Brain microvascular endothelial cell (primary cell): ENCODE measurements at regions not wholly inside any gene's neighbourhood (a gene's known extent, or its start where the extent isn't known, plus 50 kb on each side); places are given as distances from the start of the nearest gene placed in this dataset.

Source experiments
- DNase-seq: peaks from one replicate; pipeline ENCODE4 v3.0.0-alpha.2; 2020
- H3K27ac ChIP-seq: fragments of 250-450 bp; sonication (Bioruptor Pico); 2 replicates; pipeline ENCODE4 v1.5.1; 2020; ENCODE audit warnings: mild to moderate bottlenecking, moderate library complexity
- H3K27me3 ChIP-seq: fragments of 250-450 bp; sonication (Bioruptor Pico); replicated peaks from 2 replicates; pipeline ENCODE4 v1.5.1; 2020; ENCODE audit warnings: mild to moderate bottlenecking
- H3K36me3 ChIP-seq: fragments of 250-450 bp; sonication (Bioruptor Pico); replicated peaks from 2 replicates; pipeline ENCODE4 v1.5.1; 2020; ENCODE audit warnings: mild to moderate bottlenecking
- H3K4me3 ChIP-seq: 2 replicates; pipeline ENCODE4 v1.5.1; 2011; ENCODE audit warnings: low read depth, mild to moderate bottlenecking, control low read depth, low read length, moderate library complexity
- in situ Hi-C: cut with HindIII; loops from 2 replicates; pipeline ENCODE4 v1.10.0; 2017; ENCODE audit warnings: low sequenced_read_pairs, low pct_ligation_motif_present
- TF ChIP-seq, protein P1 (sequence below): IDR thresholded peaks from 2 replicates; pipeline ENCODE4 v1.5.1; 2011; ENCODE audit warnings: low read depth, mild to moderate bottlenecking, moderate library complexity, low read length, control low read depth, inconsistent platforms; ENCODE audit errors: missing control alignments

DNA sequence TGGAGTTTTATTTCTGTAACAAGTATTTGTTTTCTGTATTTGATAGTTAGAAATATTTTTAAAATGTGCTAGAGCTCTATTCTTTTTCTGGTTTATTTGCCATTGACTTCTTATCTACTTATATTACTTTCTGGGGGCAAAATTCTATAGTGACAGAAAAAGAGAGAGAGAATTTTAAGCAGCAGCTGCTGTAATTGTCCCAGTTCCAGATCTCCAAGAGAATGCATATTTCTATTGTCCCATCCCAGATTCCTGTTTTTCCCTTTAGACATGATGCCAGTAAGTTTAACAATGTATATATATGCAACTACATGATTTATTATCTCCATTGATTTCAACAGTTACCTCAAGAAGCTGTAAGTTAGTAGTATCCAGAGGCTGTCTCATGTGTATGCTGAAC is 541.7 kb upstream of the ZNF385D start:
- Histone ChIP-seq H3K4me3 (no peak overlapping the region), H3K36me3 (no peaks in the 10 kb centered on the region), H3K27me3 (no peaks in the 10 kb centered on the region), H3K27ac (no peak overlapping the region)
- in situ Hi-C loops, result no loop called here
- DNase-seq, result no peak
- TF ChIP-seq, protein P1, sequence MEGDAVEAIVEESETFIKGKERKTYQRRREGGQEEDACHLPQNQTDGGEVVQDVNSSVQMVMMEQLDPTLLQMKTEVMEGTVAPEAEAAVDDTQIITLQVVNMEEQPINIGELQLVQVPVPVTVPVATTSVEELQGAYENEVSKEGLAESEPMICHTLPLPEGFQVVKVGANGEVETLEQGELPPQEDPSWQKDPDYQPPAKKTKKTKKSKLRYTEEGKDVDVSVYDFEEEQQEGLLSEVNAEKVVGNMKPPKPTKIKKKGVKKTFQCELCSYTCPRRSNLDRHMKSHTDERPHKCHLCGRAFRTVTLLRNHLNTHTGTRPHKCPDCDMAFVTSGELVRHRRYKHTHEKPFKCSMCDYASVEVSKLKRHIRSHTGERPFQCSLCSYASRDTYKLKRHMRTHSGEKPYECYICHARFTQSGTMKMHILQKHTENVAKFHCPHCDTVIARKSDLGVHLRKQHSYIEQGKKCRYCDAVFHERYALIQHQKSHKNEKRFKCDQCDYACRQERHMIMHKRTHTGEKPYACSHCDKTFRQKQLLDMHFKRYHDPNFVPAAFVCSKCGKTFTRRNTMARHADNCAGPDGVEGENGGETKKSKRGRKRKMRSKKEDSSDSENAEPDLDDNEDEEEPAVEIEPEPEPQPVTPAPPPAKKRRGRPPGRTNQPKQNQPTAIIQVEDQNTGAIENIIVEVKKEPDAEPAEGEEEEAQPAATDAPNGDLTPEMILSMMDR, result no peak

DNA sequence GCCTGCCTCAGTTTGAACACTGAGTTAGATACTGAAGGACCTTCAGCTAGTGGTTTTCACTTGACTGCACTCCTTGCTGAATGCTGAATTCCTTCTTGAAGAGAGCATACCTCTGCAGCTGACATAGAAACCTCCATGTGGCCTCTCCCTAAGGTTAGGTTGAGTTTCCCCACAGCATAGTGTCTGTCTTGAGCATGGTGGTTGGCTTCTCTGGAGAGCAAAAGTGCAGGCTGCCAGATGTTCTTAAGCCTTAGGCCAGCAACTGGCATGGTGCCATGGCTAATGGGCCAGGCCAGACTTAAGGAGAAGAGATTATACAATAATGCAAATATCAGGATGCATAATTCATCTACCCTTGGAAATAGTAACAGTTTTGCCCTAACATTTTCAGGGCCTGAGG is 545.6 kb upstream of the ZNF385D start:
- in situ Hi-C loops, result no loop called here
- H3K4me3 ChIP-seq, result no peak overlapping the region
- H3K27ac ChIP-seq, result no peak overlapping the region
- H3K36me3 ChIP-seq, result no peaks in the 10 kb centered on the region
- TF ChIP-seq, protein P1, result no peak
- no peaks in the 10 kb centered on the region for H3K27me3 ChIP-seq
- no peak for DNase-seq

DNA sequence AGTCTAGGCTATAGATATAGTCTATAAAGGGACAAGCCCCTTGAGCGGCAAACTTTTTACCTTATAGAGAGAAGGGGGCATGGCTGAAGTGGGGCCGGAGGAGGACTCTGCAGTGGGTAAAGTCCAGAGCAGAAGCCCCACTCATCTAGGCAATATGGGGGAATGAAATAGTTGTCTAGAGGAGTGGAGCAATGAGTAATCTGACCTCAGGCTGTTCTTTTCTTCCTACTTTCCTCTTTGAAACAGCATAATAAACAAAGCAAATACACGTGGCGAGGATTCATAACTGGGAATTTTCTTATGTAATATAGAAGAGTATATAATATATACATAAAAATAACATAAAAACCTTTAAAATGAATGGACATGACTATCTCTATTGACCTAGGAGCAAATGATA is 546.4 kb upstream of the ZNF385D start:
- TF ChIP-seq, protein P1, result no peak
- Histone ChIP-seq H3K27me3 (no peaks in the 10 kb centered on the region), H3K27ac (no peak overlapping the region), H3K36me3 (no peaks in the 10 kb centered on the region), H3K4me3 (no peak overlapping the region)
- DNase-seq, result no peak
- in situ Hi-C loops, result no loop called here

DNA sequence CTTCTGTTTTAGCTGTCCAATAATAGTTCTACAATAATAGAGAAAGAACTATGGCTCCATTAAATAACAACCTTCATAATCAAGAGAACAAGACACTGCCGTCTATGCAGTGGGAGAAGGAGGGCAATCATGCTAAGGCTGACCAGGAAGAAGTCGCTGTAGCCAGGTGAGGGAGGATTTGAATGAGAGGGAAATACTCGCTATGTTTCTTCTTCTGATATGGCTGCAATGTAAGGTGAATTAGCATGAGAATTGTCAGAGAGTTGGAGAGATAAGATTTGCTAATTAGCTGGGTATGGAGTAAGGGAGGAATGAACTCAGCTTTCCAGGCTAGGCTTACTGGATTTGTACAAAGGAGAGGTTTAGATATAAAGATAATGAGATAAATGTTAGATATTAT is 555.4 kb upstream of the ZNF385D start:
- Histone ChIP-seq H3K27ac (no peak overlapping the region), H3K4me3 (no peak overlapping the region), H3K27me3 (no peaks in the 10 kb centered on the region), H3K36me3 (no peaks in the 10 kb centered on the region)
- no peak for DNase-seq
- TF ChIP-seq, protein P1, result no peak
- in situ Hi-C loops, result no loop called here

DNA sequence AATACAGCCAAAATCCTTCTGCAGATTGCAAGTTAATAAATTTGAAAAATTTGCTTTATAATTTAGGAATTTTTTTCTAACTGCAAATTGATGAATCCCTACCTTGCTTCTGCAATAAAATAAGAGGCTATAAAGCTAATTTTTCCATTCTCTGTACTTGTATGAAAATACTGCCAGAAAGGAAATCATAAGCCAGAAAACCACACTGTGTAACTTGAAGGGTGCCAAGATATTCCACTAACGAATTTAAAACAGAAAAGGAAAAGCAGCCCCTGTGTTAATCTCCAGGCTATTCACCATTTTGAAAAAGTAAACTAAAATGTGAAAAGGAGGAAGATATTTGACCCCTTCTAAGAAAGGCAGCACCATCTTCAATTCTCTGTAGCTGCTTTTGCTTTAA is 557.9 kb upstream of the ZNF385D start:
- H3K36me3 ChIP-seq, result no peaks in the 10 kb centered on the region
- H3K27me3 ChIP-seq, result no peaks in the 10 kb centered on the region
- no peak overlapping the region for H3K4me3 ChIP-seq
- in situ Hi-C loops, result no loop called here
- TF ChIP-seq, protein P1, result no peak
- no peak overlapping the region for H3K27ac ChIP-seq
- no peak for DNase-seq

DNA sequence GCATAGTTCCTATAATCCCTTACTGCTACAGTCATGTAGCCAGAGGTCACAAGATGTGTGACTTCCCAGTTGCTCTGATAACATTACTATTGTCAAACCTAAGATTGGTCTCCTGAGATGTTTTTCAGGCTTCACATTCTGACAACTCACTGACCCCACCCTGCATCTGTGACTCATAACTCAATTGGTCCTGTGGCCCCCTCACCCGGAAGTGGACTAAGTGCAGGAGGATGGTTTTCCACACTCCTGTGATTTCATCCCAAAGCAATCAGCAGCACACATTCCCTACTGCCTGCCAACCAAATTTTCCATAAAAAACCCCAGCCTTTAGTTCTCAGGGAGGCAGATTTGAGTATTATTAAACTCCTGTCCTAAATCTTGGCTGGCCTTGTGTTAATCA is 564.9 kb upstream of the ZNF385D start:
- TF ChIP-seq, protein P1, result no peak
- DNase-seq, result no peak
- H3K4me3 ChIP-seq, result no peak overlapping the region
- H3K27ac ChIP-seq, result no peak overlapping the region
- in situ Hi-C loops, result no loop called here
- H3K27me3 ChIP-seq, result no peaks in the 10 kb centered on the region
- H3K36me3 ChIP-seq, result no peaks in the 10 kb centered on the region
